GM18520 (cell line): ENCODE measurements at regions not wholly inside any gene's neighbourhood (a gene's known extent, or its start where the extent isn't known, plus 50 kb on each side); places are given as distances from the start of the nearest gene placed in this dataset.
"Not testable (repeated sequence)": the region's sequence is repeated elsewhere in the genome, so short reads cannot be mapped to it uniquely, and the experiment has no call there.

ENCODE experiments used
- ATAC-seq: cut with Tn5 transposase; IDR thresholded peaks from one replicate; pipeline ENCODE4 v1.9.1; 2021; ENCODE audit not compliant: unreplicated experiment

DNA sequence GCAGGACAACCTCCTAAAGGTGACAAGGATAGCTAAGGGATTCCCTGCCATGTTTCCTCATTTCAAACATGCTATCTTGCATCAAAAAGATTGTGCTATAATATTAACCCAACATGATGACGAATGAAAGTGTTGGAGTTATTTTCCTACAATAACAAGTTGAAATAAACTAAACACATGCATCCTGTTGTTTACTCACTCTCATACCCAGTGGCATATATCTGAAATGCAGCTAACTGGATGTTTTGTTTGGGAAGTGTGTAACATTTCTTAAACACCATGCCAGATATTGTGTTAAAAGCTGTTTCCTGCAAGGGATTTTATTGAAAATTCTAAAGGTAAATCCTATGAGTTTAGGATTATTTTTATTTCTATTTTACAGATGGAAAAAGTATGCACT lies 139.6 kb downstream of the TFPI2 start:
- no peak for ATAC-seq

DNA sequence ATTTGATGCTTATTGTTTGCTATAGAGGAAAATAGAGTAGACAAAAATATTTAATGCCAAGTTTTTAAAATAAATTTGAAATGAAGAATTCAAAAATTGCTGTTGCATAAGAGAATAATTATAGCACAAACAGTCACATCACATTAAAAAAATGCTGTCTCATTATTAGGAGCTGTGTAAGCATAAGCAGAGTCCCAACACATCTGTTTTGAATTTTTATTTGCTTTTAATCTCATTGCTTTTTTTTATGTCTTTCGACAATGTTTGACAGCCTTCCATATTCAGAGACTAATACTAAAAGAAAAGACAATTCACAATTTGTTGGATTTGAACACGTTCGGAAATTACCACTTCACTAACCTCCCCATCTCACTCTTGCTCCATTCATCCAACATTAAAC lies 143.5 kb downstream of the TFPI2 start:
- ATAC-seq: no peak

DNA sequence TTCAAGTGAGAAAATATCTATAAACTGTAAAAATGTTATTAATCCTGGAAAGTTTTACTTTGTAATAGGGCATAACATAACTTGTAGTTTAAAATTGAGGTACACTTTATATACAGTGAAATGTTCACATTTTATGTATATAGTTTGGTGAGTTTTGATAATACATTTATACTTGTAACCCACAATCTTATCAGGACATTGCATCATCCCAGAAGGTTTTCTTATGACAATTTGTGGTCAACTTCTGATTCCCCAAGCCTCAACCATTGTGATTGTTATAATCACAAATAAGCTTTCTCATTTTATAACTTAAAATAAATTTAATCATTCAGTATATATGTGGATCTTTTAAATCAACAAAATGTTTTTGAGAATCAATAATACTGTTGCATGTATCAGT lies 151.1 kb downstream of the TFPI2 start:
- no peak for ATAC-seq

DNA sequence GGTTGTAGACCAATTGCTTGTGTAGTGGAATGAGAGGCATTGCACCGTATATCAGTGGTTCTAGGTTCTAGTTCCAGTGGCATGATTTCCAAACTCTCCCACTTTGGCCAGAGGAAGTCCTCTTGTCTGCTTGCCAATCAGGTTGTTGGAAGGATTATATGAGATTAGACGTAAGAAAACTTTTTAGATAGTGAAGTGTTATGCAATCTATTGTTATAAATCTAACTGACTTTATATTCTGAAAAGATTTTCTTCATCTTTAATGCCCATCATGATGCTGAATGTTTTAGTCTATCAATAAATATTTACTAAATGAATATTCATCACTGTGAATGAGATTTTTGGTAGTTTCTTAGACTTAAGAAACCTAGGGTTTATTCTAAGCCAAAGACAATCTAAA lies 152.6 kb downstream of the TFPI2 start:
- ATAC-seq: no peak

DNA sequence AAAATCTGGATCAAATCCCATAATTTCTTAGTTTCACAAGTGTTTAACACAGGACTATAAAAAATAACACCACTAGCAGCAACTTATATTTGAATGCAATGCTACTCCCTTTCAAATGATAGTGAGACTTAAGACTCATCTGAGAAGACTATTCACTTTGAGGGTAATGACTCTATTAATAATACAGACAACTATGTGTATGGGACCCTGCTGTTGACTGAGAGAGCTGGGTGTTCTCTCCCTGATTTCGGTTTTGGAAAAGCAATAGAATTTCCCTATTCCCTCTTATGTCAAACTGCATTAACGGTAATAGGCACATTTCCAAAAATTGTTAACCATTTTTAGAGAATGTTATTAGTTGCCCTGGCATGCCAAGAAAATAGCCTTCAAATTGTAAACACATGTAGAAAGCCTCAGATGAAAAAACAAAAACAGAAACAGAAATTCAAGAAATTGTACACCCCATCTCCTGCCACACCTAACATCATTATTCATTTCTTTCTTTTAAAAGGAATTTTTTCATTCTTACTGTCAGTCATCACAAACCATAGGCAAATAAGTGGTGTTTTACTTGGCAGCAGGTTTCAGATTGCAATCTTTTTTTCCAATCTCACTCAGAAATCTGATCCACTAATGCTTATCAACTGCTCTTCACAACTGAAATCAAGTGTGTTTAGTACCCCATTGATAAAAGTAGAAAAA lies 153.7 kb downstream of the TFPI2 start:
- ATAC-seq: no peak

DNA sequence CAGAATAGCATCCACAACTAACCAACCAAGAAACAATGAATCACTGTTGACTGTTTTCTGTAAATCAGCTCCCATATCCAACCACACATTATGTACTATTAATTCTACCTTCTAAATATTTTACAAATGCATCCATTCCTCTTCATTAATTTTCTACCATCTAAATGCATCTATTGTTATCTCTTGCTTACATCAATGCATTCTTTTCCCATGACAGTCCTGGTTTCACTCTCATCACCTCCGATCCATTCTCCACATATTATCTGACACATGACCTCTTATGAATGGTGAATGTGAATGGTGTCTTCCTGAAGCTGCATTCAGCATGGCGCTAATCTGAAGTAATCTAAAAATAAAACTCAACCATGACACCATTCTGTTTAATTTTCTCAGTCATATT lies 153.8 kb upstream of the CALCR start:
- no peak for ATAC-seq

DNA sequence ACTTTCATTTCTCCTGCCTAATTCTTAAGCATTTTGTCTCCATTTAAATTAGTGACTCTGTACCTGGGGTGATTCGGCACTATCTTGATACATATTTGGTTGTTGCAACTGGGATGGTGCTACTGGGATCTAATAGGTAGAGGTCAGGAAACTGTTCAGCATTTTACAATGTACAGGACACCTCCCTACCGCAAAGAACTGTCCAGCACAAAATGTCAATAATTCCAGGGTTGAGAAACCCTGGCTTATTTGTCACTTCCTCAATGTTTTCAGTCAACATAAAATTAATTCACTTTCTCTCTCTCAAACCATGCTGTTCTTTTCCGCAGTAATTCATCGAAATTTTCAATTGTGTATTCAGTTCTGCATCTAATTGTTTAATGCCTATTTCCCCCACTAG lies 151.4 kb upstream of the CALCR start:
- ATAC-seq: no peak

DNA sequence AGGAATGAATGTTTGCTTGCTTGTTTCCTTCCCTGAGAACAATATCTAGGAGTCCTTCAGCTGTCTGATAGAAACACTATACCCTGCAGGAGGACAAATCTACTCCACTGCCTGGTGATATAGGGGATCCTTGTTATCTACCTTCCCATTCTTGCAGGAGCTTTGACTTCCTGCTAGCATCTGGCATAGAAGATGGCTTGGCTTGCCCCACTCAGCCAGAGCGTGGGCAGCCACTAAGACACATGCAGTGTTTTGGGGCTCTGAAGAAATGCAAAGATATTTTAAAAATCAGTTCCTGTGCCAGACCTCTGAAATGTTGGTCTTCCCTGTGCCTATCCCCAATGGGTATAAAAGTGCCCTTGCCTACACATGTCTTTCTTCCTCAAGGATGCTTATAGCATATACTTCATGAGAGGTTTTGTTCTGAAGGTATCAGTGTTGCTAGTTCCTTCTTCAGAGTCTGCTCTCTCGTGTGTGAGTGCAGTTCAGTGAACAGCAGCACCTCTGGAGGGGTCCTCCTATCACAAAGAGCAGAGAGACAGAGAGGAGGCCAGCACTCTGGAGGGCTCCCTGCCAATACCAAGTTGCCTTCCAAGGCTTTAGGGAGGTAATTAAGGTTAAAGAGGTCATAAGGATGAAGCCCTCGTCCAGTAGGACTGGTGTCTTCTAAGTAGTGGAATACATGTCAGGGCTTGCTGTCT lies 149.1 kb upstream of the CALCR start:
- ATAC-seq: no peak

DNA sequence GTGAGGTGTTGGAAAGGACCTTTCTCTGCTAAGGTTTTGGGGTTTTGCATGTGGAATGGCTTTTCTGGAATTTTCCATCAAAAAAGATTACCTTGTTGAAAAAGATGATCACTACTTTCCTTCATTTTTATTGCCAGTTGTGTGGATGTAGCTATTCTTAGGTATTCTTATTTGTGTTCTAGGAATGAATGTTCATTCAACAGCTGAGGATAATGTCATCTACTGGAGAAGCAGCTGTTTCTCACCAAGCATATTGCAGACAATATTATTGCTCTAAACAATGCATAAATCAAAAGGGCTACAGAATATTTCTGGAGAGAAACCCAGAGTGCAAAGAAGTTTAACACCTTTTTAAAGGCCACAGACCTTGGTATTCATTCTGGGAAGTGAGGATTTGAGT lies 145.6 kb upstream of the CALCR start:
- no peak for ATAC-seq

DNA sequence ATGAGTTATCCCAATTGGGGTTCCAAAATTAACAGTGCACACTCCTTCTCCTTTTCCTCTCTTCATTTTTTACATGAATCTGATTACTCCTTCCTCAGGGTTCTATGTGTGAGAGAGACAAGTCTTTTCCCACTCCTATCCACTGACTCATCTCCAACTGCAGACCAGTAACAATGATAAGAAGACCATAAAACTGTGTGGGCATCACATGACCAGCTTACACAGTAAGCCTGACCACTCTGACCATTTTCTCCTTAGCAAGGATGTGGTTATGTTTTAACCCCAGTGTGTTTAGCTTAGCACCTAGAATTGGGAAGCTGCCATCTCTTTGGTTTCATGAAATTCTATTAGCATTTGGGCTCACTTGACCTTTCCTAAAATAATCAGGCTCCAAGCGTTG lies 145.0 kb upstream of the CALCR start:
- ATAC-seq: no peak

DNA sequence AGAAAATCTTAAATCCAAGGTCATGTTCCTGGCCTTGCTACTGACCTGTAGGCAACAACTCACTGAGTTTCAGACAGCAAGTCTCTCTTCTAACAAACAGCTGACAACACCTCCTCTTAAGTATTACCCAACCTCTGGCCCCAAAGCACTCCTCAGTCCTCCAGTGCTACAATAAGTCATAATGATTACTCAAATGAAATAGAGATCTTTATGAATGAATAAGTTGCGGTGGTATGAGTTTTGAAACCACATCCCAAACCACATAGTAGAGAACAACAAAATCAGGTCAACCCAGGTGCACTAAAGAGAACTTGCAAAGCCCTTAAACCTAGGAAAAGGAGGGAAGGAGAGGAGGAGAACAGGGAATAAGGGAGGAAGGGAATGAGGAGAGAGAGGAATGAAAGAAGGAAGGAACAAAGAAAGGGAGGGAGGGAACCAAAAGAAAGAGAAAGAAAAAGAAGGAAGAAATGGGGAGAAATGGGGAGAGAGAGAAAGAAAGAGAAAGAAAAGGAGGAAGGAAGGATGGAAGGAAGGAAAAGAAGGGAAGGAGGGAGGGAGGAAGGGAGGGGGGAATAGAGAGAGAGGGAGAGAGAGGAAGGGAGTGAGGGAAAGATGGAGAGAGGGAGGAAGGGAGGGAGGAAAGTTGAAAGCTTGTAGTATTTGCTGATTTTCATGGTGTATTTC lies 142.8 kb upstream of the CALCR start:
- ATAC-seq: no peak

DNA sequence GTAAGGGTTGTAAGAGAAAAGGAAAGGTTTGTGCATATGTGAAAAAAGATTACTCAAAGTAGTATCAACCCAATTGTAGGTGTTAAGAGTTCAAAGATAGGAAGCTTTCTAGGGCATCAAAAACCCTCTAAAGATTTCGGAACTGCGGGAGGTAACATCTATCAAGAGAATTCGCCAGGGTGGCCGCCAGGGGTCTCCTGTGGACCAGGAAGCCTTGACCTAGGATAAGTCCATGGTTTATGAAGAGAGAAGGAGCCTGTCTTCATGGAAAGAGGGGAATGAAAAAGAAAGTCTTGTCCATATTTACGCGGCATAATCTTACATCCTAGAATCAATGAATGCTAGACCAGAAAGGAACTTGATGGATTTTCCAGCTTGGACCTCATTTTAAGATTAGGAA lies 140.7 kb upstream of the CALCR start:
- no peak for ATAC-seq

DNA sequence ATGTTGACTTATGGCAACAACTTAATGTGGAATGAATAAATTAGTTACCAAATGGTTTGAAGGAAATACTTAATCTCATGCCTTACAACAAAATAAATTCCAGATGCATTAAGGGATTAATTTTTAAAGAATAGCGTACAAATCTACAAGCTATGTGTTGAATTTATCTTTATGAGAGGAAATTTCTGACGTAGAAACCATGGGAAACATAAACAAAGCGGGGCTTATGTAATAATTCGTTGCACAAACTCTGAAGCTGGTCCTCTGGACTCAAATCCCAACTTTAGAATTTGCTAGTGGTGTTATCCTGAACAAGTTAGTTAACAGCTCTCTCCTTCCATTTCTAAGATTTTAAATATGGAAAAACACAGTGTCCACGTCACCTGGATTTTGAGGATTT lies 137.4 kb upstream of the CALCR start:
- ATAC-seq: no peak

DNA sequence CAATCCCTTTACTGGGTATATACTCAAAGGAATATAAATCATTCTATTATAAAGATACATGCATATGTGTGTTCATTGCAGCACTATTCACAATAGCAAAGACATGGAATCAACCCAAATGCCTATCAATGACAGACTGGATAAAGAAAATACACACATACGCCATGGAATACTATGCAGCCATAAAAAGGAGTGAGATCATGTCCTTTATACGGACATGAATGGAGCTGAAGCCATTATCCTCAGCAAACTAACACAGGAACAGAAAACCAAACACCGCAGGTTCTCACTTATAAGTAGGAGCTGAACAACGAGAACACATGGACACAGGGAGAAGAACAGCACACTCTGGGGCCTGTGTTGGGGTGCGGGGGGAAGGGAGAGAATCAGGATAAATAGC lies 133.7 kb upstream of the CALCR start:
- ATAC-seq: not testable (repeated sequence)

DNA sequence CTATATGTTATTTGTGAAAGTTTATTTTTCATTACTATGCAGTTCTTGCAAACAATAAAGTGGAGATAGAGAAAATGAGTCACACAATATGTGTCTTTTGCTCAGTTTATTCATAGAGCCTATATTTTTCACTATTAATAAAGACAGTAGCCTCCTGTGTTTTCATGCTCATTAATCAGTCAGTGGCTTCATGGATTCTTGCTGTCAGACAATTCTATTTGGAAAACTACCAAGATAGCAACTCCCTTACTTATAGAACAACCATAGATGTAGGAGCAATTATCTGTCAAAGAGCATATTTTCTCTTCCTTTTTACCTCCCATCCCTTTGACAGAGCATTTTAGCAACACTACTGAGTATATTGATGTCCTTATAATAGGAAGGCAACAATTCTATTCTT lies 132.7 kb upstream of the CALCR start:
- no peak for ATAC-seq

DNA sequence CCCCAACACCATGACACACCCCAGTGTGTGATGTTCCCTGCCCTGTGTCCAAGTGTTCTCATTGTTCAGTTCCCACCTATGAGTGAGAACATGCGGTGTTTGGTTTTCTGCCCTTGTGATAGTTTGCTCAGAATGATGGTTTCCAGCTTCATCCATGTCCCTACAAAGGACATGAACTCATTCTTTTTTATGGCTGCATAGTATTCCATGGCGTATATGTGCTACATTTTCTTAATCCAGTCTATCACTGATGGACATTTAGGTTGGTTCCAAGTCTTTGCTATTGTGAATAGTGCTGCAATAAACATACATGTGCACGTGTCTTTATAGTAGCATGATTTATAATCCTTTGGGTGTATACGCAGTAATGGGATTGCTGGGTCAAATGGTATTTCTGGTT lies 131.6 kb upstream of the CALCR start:
- not testable (repeated sequence) for ATAC-seq

DNA sequence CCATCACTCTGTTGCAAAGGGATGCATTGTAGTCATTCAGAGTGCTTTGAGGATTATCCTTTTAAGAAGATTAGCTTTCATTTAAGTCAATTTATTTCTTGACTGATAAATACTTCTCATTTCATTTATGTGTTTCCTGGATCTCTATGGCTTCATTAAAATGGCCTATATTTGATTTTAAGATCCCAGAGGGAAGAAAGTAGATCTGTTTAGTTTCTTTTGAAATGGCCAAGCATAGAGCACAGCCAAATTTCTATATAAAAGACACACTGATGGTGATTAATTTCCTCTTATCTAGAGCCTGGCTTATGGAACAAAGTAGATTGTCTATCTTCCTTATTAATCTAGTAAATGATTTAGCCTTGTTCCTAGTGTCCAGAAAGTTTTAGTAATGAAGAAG lies 129.7 kb upstream of the CALCR start:
- ATAC-seq: no peak

DNA sequence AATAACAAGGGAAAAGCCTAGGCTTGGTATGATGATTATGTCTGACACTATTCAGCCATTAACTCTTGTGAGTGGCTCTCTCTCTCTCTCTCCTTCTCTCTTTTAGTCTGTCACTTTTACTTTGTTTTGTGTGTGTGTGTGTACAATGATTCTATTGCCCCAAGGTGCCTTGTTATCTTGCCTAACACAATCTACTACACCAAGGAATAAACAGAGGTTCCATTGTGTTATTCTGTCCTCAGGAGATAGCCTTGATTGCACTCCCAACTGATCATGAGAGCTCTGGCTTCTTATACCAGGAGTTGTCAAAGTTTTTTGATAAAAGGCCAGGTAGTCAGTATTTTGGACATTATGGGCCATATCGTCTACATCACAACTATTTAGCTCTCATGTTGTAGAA lies 123.4 kb upstream of the CALCR start:
- ATAC-seq: no peak

DNA sequence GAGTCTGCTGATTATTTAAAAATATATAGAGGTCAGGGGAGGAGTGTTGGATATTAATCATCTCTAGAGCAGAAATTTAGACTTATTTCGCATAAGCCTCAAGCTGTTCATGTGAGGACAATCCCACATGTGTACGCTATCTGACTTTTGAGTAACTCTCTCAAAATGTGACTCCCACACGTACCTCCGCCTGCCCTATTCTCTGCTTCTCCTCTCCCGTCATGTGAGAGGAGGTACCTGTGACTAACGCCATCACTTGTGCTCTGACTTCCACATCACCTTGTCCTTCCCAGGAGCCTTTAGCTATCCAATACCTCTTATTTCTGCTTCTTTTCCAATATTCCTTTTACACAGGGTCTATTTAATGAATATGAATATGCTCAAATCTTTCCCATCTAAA lies 119.3 kb upstream of the CALCR start:
- ATAC-seq: no peak

DNA sequence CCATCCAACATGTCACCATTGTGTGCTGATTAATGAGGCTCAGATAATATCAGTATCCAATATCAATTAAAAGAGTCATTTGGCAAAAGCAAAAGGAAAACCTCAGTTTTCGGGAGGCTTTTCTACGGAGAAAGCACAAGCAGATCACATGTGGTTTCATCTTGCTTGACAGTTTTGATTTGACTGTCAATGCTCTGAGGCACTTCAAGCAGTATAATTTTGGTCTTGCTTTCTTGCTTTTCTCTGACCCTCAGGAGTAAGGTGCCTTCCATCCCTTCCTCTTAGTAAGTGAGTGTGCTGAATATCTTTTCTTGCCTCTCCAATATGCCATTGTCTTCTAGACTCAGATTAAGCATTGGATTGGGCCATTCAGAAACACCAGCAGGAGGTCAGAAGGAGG lies 115.5 kb upstream of the CALCR start:
- no peak for ATAC-seq

DNA sequence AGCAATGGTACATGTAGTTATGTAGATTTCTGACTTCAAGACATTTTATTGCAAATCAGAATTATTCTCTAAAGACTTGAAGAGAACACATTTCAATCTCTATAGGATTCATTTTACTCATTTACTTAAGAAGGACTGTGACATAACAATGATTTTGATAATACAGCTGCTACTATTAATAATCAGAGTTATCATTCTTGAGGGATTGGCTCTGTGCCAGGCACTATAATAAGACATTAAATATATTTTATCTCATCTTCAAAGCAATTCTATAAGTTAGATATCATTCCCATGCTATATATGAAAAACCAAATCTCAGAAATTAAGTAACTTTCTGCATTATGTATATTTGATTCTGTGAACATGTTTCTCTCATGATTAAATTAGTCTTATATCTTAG lies 103.7 kb upstream of the CALCR start:
- no peak for ATAC-seq

DNA sequence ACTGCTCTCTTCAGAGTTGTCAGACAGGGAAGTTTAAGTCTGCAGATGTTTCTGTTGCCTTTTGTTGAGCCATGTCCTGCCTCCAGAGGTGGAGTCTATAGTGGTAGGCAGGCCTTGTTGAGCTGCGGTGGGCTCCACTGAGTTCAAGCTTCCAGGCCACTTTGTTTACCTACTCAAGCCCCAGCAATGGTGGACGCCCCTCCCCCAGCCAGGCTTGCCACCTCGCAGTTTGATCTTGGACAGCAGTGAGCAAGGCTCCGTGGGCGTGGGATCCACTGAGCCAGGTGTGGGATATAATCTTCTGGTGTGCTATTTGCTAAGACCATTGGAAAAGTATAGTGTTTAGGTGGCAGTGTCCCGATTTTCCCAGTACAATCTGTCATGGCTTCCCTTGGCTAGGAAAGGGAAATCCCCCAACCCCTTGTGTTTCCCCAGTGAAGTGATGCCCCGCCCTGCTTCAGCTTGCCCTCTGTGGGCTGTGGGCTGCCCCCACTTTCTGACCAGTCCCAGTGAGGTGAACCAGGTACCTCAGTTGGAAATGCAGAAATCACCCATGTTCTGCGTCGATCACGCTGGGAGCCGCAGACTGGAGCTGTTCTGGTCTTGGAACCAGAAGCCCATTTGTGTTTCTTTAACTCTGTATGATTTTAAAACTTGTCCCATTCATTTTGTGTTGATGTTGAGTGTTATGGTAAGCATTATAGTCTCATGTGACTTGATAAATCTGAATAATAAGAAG lies 89.2 kb upstream of the CALCR start:
- ATAC-seq: no peak
